H9 (cell line): ENCODE measurements at regions not wholly inside any gene's neighbourhood (a gene's known extent, or its start where the extent isn't known, plus 50 kb on each side); places are given as distances from the start of the nearest gene placed in this dataset.

Experiments
- DNase-seq: peaks from one replicate; pipeline ENCODE4 v3.0.0-alpha.2; 2017
- H2AFZ ChIP-seq: one replicate; pipeline ENCODE4 v1.6.1; 2013; ENCODE audit warnings: mild to moderate bottlenecking, low read length, control low read depth, moderate library complexity
- H2AK5ac ChIP-seq: 2 replicates; pipeline ENCODE4 v1.6.1; 2013; ENCODE audit warnings: low read length, control low read depth, mixed read lengths; ENCODE audit not compliant: insufficient read length
- H2BK120ac ChIP-seq: one replicate; pipeline ENCODE4 v1.6.1; 2013; ENCODE audit warnings: low read depth, mild to moderate bottlenecking, low read length, control low read depth, inconsistent platforms; ENCODE audit not compliant: poor library complexity, severe bottlenecking
- H2BK12ac ChIP-seq: 2 replicates; pipeline ENCODE4 v1.6.1; 2013; ENCODE audit warnings: low read length, control low read depth, mixed read lengths, low read depth; ENCODE audit not compliant: insufficient read length
- H2BK15ac ChIP-seq: 2 replicates; pipeline ENCODE4 v1.6.1; 2013; ENCODE audit warnings: low read depth, low read length, control low read depth
- H2BK20ac ChIP-seq: one replicate; pipeline ENCODE4 v1.6.1; 2013; ENCODE audit warnings: low read depth, mild to moderate bottlenecking, low read length, control low read depth, inconsistent platforms; ENCODE audit not compliant: poor library complexity, severe bottlenecking
- H2BK5ac ChIP-seq: 2 replicates; pipeline ENCODE4 v1.6.1; 2013; ENCODE audit warnings: low read length, control low read depth, mixed read lengths; ENCODE audit not compliant: insufficient read length
- H3K14ac ChIP-seq: 2 replicates; pipeline ENCODE4 v1.6.1; 2013; ENCODE audit warnings: low read length, control low read depth; ENCODE audit not compliant: insufficient read depth
- H3K18ac ChIP-seq: 2 replicates; pipeline ENCODE4 v1.6.1; 2013; ENCODE audit warnings: low read depth, mild to moderate bottlenecking, mixed read lengths, low read length, control low read depth; ENCODE audit not compliant: insufficient read length
- H3K23ac ChIP-seq: 2 replicates; pipeline ENCODE4 v1.6.1; 2013; ENCODE audit warnings: low read length, control low read depth, mixed read lengths, low read depth; ENCODE audit not compliant: insufficient read length
- H3K23me2 ChIP-seq: 2 replicates; pipeline ENCODE4 v1.6.1; 2013; ENCODE audit warnings: low read depth, mild to moderate bottlenecking, mixed read lengths, low read length, control low read depth; ENCODE audit not compliant: insufficient read length, poor library complexity, severe bottlenecking
- H3K27ac ChIP-seq: 2 replicates; pipeline ENCODE4 v1.5.1; 2013; ENCODE audit warnings: low read length, control low read depth, mixed read lengths, low read depth; ENCODE audit not compliant: insufficient read length
- H3K27me3 ChIP-seq: 2 replicates; pipeline ENCODE4 v1.6.1; 2013; ENCODE audit warnings: low read length, control low read depth, inconsistent platforms; ENCODE audit not compliant: insufficient read depth
- H3K4ac ChIP-seq: 2 replicates; pipeline ENCODE4 v1.6.1; 2013; ENCODE audit warnings: low read depth, mild to moderate bottlenecking, control low read depth, inconsistent platforms, low read length, moderate library complexity
- H3K4me1 ChIP-seq: 2 replicates; pipeline ENCODE4 v1.6.1; 2013; ENCODE audit warnings: low read length, control low read depth, inconsistent platforms; ENCODE audit not compliant: insufficient read depth
- H3K4me2 ChIP-seq: 2 replicates; pipeline ENCODE4 v1.6.1; 2013; ENCODE audit warnings: low read length, control low read depth, mixed read lengths; ENCODE audit not compliant: insufficient read length, insufficient read depth
- H3K56ac ChIP-seq: 2 replicates; pipeline ENCODE4 v1.6.1; 2013; ENCODE audit warnings: low read depth, mild to moderate bottlenecking, mixed read lengths, low read length, control low read depth; ENCODE audit not compliant: insufficient read length
- H3K79me1 ChIP-seq: 2 replicates; pipeline ENCODE4 v1.6.1; 2013; ENCODE audit warnings: low read depth, mild to moderate bottlenecking, moderate library complexity, low read length, control low read depth, inconsistent platforms; ENCODE audit not compliant: insufficient read depth, poor library complexity, severe bottlenecking
- H3K79me2 ChIP-seq: 2 replicates; pipeline ENCODE4 v1.6.1; 2013; ENCODE audit warnings: low read length, control low read depth, inconsistent platforms; ENCODE audit not compliant: insufficient read depth
- H3K9ac ChIP-seq: 2 replicates; pipeline ENCODE4 v1.6.1; 2013; ENCODE audit warnings: low read length, control low read depth, mixed read lengths; ENCODE audit not compliant: insufficient read length; ENCODE audit errors: extremely low read depth
- H3K9me3 ChIP-seq: one replicate; pipeline ENCODE4 v1.6.1; 2013; ENCODE audit warnings: low read depth, low read length, inconsistent platforms; ENCODE audit not compliant: control insufficient read depth
- H3T11ph ChIP-seq: one replicate; pipeline ENCODE4 v1.6.1; 2013; ENCODE audit warnings: mild to moderate bottlenecking, low read length, control low read depth, inconsistent platforms
- H4K20me1 ChIP-seq: one replicate; pipeline ENCODE4 v1.6.1; 2013; ENCODE audit not compliant: control insufficient read depth, insufficient read length, insufficient read depth
- H4K5ac ChIP-seq: 2 replicates; pipeline ENCODE4 v1.6.1; 2013; ENCODE audit warnings: low read depth, mild to moderate bottlenecking, mixed read lengths, low read length, control low read depth; ENCODE audit not compliant: insufficient read length
- H4K8ac ChIP-seq: replicated peaks from 2 replicates; pipeline ENCODE4 v1.6.1; 2013; ENCODE audit warnings: low read length, control low read depth, mixed read lengths, low read depth; ENCODE audit not compliant: insufficient read length
- H4K91ac ChIP-seq: 2 replicates; pipeline ENCODE4 v1.6.1; 2013; ENCODE audit warnings: low read depth, mild to moderate bottlenecking, moderate library complexity, mixed read lengths, low read length, control low read depth; ENCODE audit not compliant: insufficient read length
- H3K27ac Mint-ChIP-seq, 3 experiments: 2 replicates in 2 of 3; 3 replicates in 1 of 3; pipeline ENCODE4 v1.8.0; 2020 to 2021; ENCODE audit warnings: mixed read lengths in 3 of 3, mild to moderate bottlenecking in 1 of 3, moderate library complexity in 1 of 3
- H3K27me3 Mint-ChIP-seq: 2 replicates; pipeline ENCODE4 v1.8.0; 2021; ENCODE audit warnings: low read depth, mild to moderate bottlenecking, moderate library complexity, mixed read lengths
- H3K36me3 Mint-ChIP-seq, 3 experiments: 2 replicates in 2 of 3; 3 replicates in 1 of 3; pipeline ENCODE4 v1.8.0; 2020 to 2021; ENCODE audit warnings: low read depth in 3 of 3, mixed read lengths in 3 of 3; ENCODE audit not compliant: insufficient read depth in 1 of 3
- H3K4me1 Mint-ChIP-seq, 2 experiments: 2 replicates each; pipeline ENCODE4 v1.8.0; 2020; ENCODE audit warnings: mixed read lengths in 2 of 2
- H3K4me3 Mint-ChIP-seq, 2 experiments: 2 replicates in 1 of 2; 3 replicates in 1 of 2; pipeline ENCODE4 v1.8.0; 2020 to 2021; ENCODE audit warnings: mild to moderate bottlenecking in 2 of 2, mixed read lengths in 2 of 2, moderate library complexity in 1 of 2
- H3K9me3 Mint-ChIP-seq, 2 experiments: 2 replicates in 1 of 2; 3 replicates in 1 of 2; pipeline ENCODE4 v1.8.0; 2020; ENCODE audit warnings: mild to moderate bottlenecking in 2 of 2, mixed read lengths in 2 of 2, moderate library complexity in 1 of 2
- WGBS: extraction: QIAGEN DNeasy Blood & Tissue Kit; methylation state at CpG from one replicate; pipeline ENCODE4 v1.1.7; 2013; ENCODE audit warnings: missing lambda C conversion rate, low lambda C conversion rate, mixed read lengths; ENCODE audit not compliant: insufficient read length; ENCODE audit errors: extremely low coverage; 5-methylcytosine and 5-hydroxymethylcytosine counted together
- TF ChIP-seq, protein P1 (sequence below): fragments of 200-600 bp; sonication (generic); conservative IDR thresholded peaks from 3 replicates; pipeline ENCODE4 v1.8.0; 2021; ENCODE audit warnings: antibody characterized with exemption, mild to moderate bottlenecking

DNA sequence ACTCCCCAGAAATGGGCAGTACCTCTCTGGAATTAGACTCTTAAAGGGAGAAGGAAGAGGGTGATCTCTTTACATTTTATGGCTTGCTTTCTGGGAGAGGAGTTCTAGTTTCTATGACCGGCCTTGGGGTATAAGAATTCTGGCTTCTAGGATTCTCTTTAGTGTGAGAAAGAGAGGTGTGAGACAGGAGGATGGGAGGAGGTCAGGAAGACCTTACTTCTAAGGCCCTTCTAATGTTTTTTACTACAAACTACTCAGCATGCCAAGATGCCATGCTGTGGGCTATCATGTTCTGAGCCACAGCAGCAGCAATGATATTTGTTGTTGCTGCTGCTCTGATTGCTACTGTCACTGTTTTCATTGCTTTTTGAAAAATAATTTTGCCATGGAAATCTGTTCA, 538.3 kb downstream of the SLITRK6 start:
- no peak overlapping the region for H4K5ac ChIP-seq
- no peak overlapping the region for H3K14ac ChIP-seq
- Mint-ChIP-seq H3K27ac (no peak overlapping the region; a peak in 1 of 7 replicates), H3K4me1 (peaks cover 12 to 18% of the 10 kb centered on the region in 2 experiments), H3K27me3 (no peaks in the 10 kb centered on the region), H3K36me3 (no peaks in the 10 kb centered on the region; a peak in 1 of 7 replicates), H3K4me3 (no peak overlapping the region), H3K9me3 (no peaks in the 10 kb centered on the region)
- no peak overlapping the region for H3K56ac ChIP-seq
- no peak overlapping the region for H3K27ac ChIP-seq
- no peak overlapping the region for H4K91ac ChIP-seq
- H3T11ph ChIP-seq = no peak overlapping the region
- no peak overlapping the region for H4K8ac ChIP-seq
- H2BK12ac ChIP-seq = no peak overlapping the region
- H3K4ac ChIP-seq = no peak overlapping the region
- no peak overlapping the region for H2AK5ac ChIP-seq
- no peaks in the 10 kb centered on the region for H3K9me3 ChIP-seq
- no peak overlapping the region for H2BK20ac ChIP-seq
- no peak overlapping the region for H3K18ac ChIP-seq
- H3K27me3 ChIP-seq = no peaks in the 10 kb centered on the region
- no peak overlapping the region for H2AFZ ChIP-seq
- H3K4me2 ChIP-seq = no peak overlapping the region
- H2BK5ac ChIP-seq = no peak overlapping the region
- DNase-seq = no peak
- WGBS = no CpG with 5 or more reads among the region's 1 CpG
- H4K20me1 ChIP-seq = no peaks in the 10 kb centered on the region
- no peaks in the 10 kb centered on the region for H3K23me2 ChIP-seq
- no peak overlapping the region for H2BK120ac ChIP-seq
- TF ChIP-seq, protein P1, sequence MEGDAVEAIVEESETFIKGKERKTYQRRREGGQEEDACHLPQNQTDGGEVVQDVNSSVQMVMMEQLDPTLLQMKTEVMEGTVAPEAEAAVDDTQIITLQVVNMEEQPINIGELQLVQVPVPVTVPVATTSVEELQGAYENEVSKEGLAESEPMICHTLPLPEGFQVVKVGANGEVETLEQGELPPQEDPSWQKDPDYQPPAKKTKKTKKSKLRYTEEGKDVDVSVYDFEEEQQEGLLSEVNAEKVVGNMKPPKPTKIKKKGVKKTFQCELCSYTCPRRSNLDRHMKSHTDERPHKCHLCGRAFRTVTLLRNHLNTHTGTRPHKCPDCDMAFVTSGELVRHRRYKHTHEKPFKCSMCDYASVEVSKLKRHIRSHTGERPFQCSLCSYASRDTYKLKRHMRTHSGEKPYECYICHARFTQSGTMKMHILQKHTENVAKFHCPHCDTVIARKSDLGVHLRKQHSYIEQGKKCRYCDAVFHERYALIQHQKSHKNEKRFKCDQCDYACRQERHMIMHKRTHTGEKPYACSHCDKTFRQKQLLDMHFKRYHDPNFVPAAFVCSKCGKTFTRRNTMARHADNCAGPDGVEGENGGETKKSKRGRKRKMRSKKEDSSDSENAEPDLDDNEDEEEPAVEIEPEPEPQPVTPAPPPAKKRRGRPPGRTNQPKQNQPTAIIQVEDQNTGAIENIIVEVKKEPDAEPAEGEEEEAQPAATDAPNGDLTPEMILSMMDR = no peak
- H2BK15ac ChIP-seq = no peak overlapping the region
- no peak overlapping the region for H3K9ac ChIP-seq
- H3K79me1 ChIP-seq = no peaks in the 10 kb centered on the region
- no peaks in the 10 kb centered on the region for H3K79me2 ChIP-seq
- H3K4me1 ChIP-seq = no peaks in the 10 kb centered on the region
- no peak overlapping the region for H3K23ac ChIP-seq
